Embryonic facial prominence (tissue), 1 donor: ENCODE measurements at regions not wholly inside any gene's neighbourhood (a gene's known extent, or its start where the extent isn't known, plus 50 kb on each side); places are given as distances from the start of the nearest gene placed in this dataset.
"Not testable (repeated sequence)": the region's sequence is repeated elsewhere in the genome, so short reads cannot be mapped to it uniquely, and the experiment has no call there.

Experiments used
- DNase-seq: peaks from one replicate; pipeline ENCODE4 v3.0.0-alpha.2; 2016; ENCODE audit errors: extremely low spot score

DNA sequence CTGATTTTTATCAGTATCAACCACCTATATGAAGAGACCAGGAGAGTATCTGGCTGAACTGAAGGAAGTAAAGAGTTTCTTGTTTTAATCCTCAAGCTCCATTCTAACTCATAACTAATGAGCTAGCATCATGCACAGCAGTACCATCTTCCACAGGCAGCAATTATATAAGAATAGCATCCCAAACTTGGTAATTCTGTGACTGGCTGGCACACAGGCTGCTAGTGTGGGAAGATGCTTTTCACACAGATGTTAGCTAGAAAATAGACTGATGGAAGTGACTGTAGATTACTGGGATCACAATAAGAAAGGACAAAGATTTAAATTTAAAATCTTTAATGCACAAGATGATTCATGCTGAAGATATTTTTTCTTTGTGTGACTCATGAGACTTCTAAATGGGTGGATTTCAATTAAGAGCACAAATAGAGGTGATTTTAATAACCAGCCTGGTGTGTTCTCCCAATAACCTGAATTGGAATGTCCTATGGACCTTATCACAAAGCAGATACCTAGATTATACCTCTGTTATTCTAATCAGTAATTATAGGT is 417.7 kb upstream of the ATXN7L3B start:
- DNase-seq = no peak

- no peak for DNase-seq
Measured at GRCh38 chr12:74120644-74121043, 417.0 kb upstream of the ATXN7L3B start.

- no peak for DNase-seq
Measured at GRCh38 chr12:74129702-74130101, 407.9 kb upstream of the ATXN7L3B start.

- DNase-seq = no peak
Measured at GRCh38 chr12:74144396-74144795, 393.2 kb upstream of the ATXN7L3B start.

DNA sequence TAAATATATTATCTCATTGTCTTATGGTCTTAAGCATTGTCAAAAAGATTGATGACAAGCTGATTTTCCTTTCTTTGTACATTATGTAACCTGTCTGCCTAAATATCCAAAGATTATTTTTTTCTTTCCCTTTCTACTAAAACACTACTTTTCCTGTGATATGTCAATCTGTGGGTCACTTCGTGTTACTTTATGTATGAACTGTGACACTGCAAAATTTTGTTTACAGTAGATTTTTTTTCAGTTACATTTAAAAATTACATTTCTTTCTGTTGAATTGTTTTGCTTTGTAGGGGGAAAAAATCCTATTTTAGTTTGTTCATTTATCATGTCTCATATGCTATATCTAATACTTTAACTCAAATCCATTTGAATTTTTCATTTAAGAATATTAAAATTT is 392.3 kb upstream of the ATXN7L3B start:
- DNase-seq = no peak

DNA sequence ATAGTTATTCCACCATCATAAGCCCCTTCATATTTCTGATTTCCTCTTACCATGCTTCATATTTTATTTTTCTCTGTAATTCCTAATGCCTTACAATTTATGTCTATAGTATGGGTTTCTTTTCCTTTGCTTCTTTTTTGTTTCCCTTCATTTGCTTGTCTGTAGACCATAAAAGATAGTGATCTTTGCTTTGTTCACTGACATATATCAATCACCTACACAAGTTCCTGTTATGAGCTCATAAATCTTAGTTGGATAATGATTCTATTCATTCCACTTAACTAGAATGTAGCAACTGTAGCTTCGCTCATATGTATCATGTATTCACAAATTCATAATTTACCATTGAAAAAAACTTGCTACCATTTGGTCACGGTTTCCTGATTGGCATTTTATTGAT is 388.8 kb upstream of the ATXN7L3B start:
- DNase-seq = no peak

- no peak for DNase-seq
Measured at GRCh38 chr12:74152370-74152769, 385.3 kb upstream of the ATXN7L3B start.

GRCh38 chr12:74166096-74166495 is 371.5 kb upstream of the ATXN7L3B start:
- DNase-seq = no peak

GRCh38 chr12:74169607-74170006 is 368.0 kb upstream of the ATXN7L3B start:
- DNase-seq = no peak

GRCh38 chr12:74170645-74171477 is 366.8 kb upstream of the ATXN7L3B start:
- no peak for DNase-seq

GRCh38 chr12:74171478-74171909 is 366.1 kb upstream of the ATXN7L3B start:
- no peak for DNase-seq

GRCh38 chr12:74174961-74175360 is 362.7 kb upstream of the ATXN7L3B start:
- not testable (repeated sequence) for DNase-seq

GRCh38 chr12:74185360-74185759 is 352.3 kb upstream of the ATXN7L3B start:
- no peak for DNase-seq

DNA sequence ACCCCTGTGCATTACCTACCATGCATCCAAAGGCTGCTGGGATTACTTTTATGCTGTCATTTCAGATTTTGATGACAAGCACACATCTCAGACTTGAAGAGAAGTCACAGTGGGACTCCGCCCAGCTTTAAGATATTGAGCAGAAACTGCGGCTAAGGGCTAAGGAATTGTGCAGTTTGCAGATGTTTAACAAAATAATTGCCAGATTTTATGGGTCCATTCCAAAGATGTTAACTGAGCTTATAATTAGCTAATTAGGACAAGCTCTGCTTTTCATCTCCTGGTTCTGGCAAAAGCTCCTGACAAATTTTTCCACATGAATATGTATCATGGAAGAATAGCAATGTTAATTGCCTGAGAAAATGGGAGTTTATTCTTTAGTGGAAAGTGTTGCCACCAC is 344.4 kb upstream of the ATXN7L3B start:
- DNase-seq = no peak

- DNase-seq = no peak
Measured at GRCh38 chr12:74204236-74204635, 333.4 kb upstream of the ATXN7L3B start.

GRCh38 chr12:74227846-74228545 is 309.6 kb upstream of the ATXN7L3B start:
- DNase-seq = no peak

DNA sequence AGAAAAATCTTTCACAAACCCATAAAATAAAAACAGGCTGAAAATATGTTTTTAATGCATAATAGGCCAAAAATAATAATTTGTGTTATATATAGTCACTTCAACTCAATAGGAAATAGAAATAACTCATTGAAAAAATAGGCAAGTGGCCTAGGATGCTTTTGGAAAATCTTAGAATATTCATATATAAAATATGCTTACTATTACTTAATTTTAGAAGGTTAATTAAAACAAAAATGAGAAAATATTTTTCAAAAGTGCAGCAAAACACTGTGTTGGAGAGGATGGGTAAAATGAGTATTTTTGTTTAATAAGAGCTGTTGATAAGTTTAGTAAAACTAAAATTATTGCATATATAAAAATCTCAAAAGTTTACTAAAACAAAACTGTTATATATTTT is 308.0 kb upstream of the ATXN7L3B start:
- no peak for DNase-seq

DNA sequence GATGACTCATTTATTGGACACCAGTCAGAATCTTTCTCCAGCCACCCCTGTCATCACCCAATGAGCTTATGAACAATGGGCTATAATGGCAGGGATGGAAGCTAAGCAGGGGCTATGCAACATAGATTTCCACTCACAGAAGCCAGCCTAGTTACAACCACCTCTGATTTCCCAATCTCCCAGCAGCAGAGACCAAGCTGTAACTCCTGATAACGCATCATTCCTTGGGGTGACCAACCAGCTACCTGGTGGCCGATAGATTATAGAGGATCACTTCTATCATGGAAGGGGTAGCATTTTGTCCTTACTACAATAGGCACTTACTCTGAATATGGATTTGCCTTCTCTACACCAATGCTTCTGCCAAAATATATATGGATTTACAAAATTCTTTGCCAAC is 302.3 kb upstream of the ATXN7L3B start:
- DNase-seq = no peak

DNA sequence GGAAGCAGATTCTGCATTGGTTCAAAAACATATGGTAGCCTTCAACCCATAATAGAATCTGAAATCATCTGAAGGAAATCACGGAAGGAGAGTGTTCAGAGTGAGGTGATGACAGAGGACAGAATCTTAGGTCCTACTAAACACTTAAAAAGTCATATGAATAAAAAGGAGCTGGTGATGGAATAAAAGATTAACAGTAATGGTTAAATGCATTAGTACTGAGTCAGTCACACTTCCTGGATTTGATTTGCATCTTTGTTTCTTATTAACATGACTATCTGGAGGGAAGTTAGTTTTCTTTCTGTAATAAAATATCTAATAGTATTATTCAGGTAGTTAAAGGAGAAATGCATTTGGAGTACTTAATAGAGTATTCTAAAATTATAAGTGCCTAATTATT is 296.3 kb upstream of the ATXN7L3B start:
- no peak for DNase-seq

DNA sequence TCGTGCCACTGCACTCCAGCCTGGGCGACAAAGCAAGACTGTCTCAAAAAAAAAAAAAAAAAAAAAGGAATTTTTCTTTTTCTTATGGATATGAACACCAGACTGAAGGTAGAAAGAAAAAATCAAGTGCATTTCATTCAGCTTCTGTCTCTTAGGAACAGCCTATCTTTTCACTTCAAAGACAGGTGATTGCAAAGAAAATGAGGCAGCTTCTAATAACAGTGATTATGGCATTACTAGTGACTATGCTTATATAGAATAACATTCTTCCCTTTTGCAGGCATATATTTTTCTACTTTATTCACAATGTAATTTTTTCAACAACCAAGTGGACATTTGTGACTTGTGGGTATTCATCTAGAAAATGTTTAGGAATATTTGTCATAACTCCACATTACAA is 295.5 kb upstream of the ATXN7L3B start:
- no peak for DNase-seq

GRCh38 chr12:74245458-74245857 is 292.2 kb upstream of the ATXN7L3B start:
- DNase-seq = no peak

GRCh38 chr12:74250891-74251290 is 286.7 kb upstream of the ATXN7L3B start:
- no peak for DNase-seq

DNA sequence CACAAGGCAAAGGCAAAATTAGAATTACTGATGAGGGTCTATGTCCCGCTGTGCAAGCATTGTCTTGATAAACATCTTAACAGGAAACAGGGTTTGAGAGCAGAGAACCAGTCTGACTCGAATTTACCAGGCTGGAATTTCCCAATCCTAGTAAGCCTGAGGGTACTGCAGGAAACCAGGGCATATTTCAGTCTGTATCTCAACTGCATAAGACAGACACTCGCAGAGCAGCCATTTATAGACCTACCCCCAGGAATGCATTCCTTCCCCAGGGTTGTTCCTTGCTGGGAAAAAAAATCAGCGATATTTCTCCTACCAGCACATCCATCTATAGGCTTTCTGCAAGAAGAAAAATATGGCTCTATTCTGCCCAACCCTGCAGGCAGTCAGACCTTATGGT is 283.8 kb upstream of the ATXN7L3B start:
- not testable (repeated sequence) for DNase-seq
